OCI-LY7 (cell line): ENCODE measurements at regions not wholly inside any gene's neighbourhood (a gene's known extent, or its start where the extent isn't known, plus 50 kb on each side); places are given as distances from the start of the nearest gene placed in this dataset.

Experiments used
- BruUV-seq: library from RNA; stranded (reverse); fragments of 400-500 nt; replicated peaks from 2 replicates; lab custom pipeline; 2021; lab: Mats Ljungman, UMichigan
- CTCF ChIA-PET: fragments of 300-600 bp; sonication (Branson Sonifier 250); formaldehyde crosslinking; loops from one replicate; lab custom pipeline; 2022; ENCODE audit warnings: antibody characterized with exemption; ENCODE audit not compliant: unreplicated experiment; lab: Charles Lee
- POLR2A ChIA-PET: fragments of 300-600 bp; sonication (Branson Sonifier 250); formaldehyde crosslinking; loops from one replicate; lab custom pipeline; 2022; ENCODE audit warnings: antibody characterized with exemption; lab: Charles Lee
- DNase-seq: peaks from one replicate; pipeline ENCODE4 v3.0.0-alpha.2; 2015; ENCODE audit warnings: low spot score
- H2AFZ ChIP-seq: fragments of 200-600 bp; sonication (generic), shearing (Covaris generic); 2 replicates; pipeline ENCODE4 v1.6.1; 2014; ENCODE audit warnings: mild to moderate bottlenecking, antibody characterized with exemption, low read length, moderate library complexity
- H3K27ac ChIP-seq: fragments of 200-600 bp; sonication (generic); 2 replicates; pipeline ENCODE4 v1.5.1; 2014; ENCODE audit warnings: mixed run types, low read depth, mild to moderate bottlenecking, moderate library complexity, low read length, inconsistent platforms; ENCODE audit not compliant: poor library complexity, severe bottlenecking
- H3K36me3 ChIP-seq: fragments of 200-600 bp; sonication (generic); 2 replicates; pipeline ENCODE4 v1.6.1; 2014; ENCODE audit warnings: mild to moderate bottlenecking, antibody characterized with exemption, low read length, moderate library complexity, mixed read lengths; ENCODE audit not compliant: insufficient read depth
- H3K4me1 ChIP-seq: fragments of 200-600 bp; sonication (generic); 2 replicates; pipeline ENCODE4 v1.5.1; 2014; ENCODE audit warnings: mild to moderate bottlenecking, low read length; ENCODE audit not compliant: insufficient read depth, poor library complexity, severe bottlenecking
- H3K4me2 ChIP-seq: fragments of 200-600 bp; sonication (generic); 2 replicates; pipeline ENCODE4 v1.6.1; 2014; ENCODE audit warnings: mild to moderate bottlenecking, low read length
- H3K4me3 ChIP-seq: fragments of 200-600 bp; sonication (generic); 2 replicates; pipeline ENCODE4 v1.5.1; 2014; ENCODE audit warnings: mild to moderate bottlenecking, low read depth, low read length; ENCODE audit not compliant: poor library complexity, severe bottlenecking
- H3K79me2 ChIP-seq: fragments of 200-600 bp; sonication (generic); 2 replicates; pipeline ENCODE4 v1.6.1; 2016; ENCODE audit warnings: low read depth, mild to moderate bottlenecking, low read length, moderate library complexity, mixed read lengths; ENCODE audit not compliant: insufficient read depth
- H3K9me2 ChIP-seq: fragments of 200-600 bp; sonication (generic); 2 replicates; pipeline ENCODE4 v1.6.1; 2016; ENCODE audit warnings: mild to moderate bottlenecking, low read length, mixed read lengths; ENCODE audit not compliant: insufficient read depth
- H3K9me3 ChIP-seq: fragments of 200-600 bp; sonication (generic); 2 replicates; pipeline ENCODE4 v1.6.1; 2014; ENCODE audit warnings: mild to moderate bottlenecking, mixed run types, low read length, mixed read lengths
- H4K20me1 ChIP-seq: fragments of 200-600 bp; sonication (generic); 2 replicates; pipeline ENCODE4 v1.6.1; 2014; ENCODE audit warnings: mild to moderate bottlenecking, antibody characterized with exemption, low read length, moderate library complexity, mixed read lengths; ENCODE audit not compliant: insufficient read depth
- CTCF ChIP-seq: fragments of 200-600 bp; sonication (generic); conservative IDR thresholded peaks from 2 replicates; pipeline ENCODE4 v1.5.1; 2014; ENCODE audit warnings: mild to moderate bottlenecking, antibody characterized with exemption, low read length, moderate library complexity, mixed read lengths
- EZH2phosphoT487 ChIP-seq: fragments of 200-600 bp; sonication (generic); IDR thresholded peaks from 2 replicates; pipeline ENCODE4 v1.6.1; 2018; ENCODE audit warnings: low read depth, borderline replicate concordance, mild to moderate bottlenecking, mixed run types, antibody characterized with exemption, low read length, moderate library complexity, mixed read lengths
- intact Hi-C: fragments of 100-400 bp; cut with micrococcal nuclease; formaldehyde crosslinking; loops from one replicate; pipeline ENCODE4 v1.10.0; 2022; ENCODE audit not compliant: unreplicated experiment

GRCh38 chr10:10935032-10935431 is 82.6 kb upstream of the CELF2 start:
- no peak overlapping the region for H3K4me3 ChIP-seq
- H4K20me1 ChIP-seq, result no peaks in the 10 kb centered on the region
- DNase-seq, result no peak
- BruUV-seq, result no TSS peak
- TF ChIP-seq EZH2phosphoT487 (no peak), CTCF (no peak)
- H3K9me3 ChIP-seq, result no peaks in the 10 kb centered on the region
- CTCF ChIA-PET, result no interaction called here
- intact Hi-C loops, result no loop called here
- no peaks in the 10 kb centered on the region for H3K79me2 ChIP-seq
- H3K4me1 ChIP-seq, result no peaks in the 10 kb centered on the region
- no peaks in the 10 kb centered on the region for H3K9me2 ChIP-seq
- POLR2A ChIA-PET, result no interaction called here
- no peak overlapping the region for H3K27ac ChIP-seq
- no peaks in the 10 kb centered on the region for H3K36me3 ChIP-seq
- no peak overlapping the region for H3K4me2 ChIP-seq
- no peak overlapping the region for H2AFZ ChIP-seq

GRCh38 chr10:10938676-10939075 is 79.0 kb upstream of the CELF2 start:
- intact Hi-C loops, result no loop called here
- Histone ChIP-seq H3K9me2 (no peaks in the 10 kb centered on the region), H3K79me2 (no peaks in the 10 kb centered on the region), H3K9me3 (no peaks in the 10 kb centered on the region), H3K36me3 (no peaks in the 10 kb centered on the region), H3K4me1 (no peaks in the 10 kb centered on the region), H3K4me2 (no peak overlapping the region), H3K4me3 (no peak overlapping the region), H2AFZ (no peak overlapping the region), H3K27ac (no peak overlapping the region), H4K20me1 (no peaks in the 10 kb centered on the region)
- TF ChIP-seq EZH2phosphoT487, result no peak
- TF ChIP-seq CTCF, result no peak
- no TSS peak for BruUV-seq
- ChIA-PET POLR2A (no interaction called here), CTCF (no interaction called here)
- DNase-seq, result no peak

GRCh38 chr10:10941127-10941730 is 76.4 kb upstream of the CELF2 start:
- no peaks in the 10 kb centered on the region for H3K79me2 ChIP-seq
- TF ChIP-seq CTCF, result no peak
- no peak for TF ChIP-seq EZH2phosphoT487
- no peak overlapping the region for H3K4me3 ChIP-seq
- DNase-seq, result no peak
- no TSS peak for BruUV-seq
- POLR2A ChIA-PET, result interaction anchor here (0.7 kb wide), 1 partner anchor 12 kb away, joined by 3 read pairs; no protein-coding TSS in a partner anchor
- no peaks in the 10 kb centered on the region for H3K9me3 ChIP-seq
- intact Hi-C loops, result no loop called here
- no peaks in the 10 kb centered on the region for H3K36me3 ChIP-seq
- no peaks in the 10 kb centered on the region for H3K9me2 ChIP-seq
- no peak overlapping the region for H2AFZ ChIP-seq
- no peak overlapping the region for H3K4me2 ChIP-seq
- H3K27ac ChIP-seq, result no peak overlapping the region
- H3K4me1 ChIP-seq, result no peaks in the 10 kb centered on the region
- CTCF ChIA-PET, result no interaction called here
- H4K20me1 ChIP-seq, result no peaks in the 10 kb centered on the region
